Ovary (tissue), 7 donors: ENCODE measurements at regions not wholly inside any gene's neighbourhood (a gene's known extent, or its start where the extent isn't known, plus 50 kb on each side); places are given as distances from the start of the nearest gene placed in this dataset.

ENCODE experiments used
- DNase-seq, 5 donors: peaks; one replicate each; pipeline ENCODE4 v3.0.0-alpha.2; 2019 to 2020
- H3K27ac ChIP-seq, 2 donors: fragments of 200-600 bp; one replicate each; pipeline versions ENCODE4 v1.5.1 to v1.8.0; 2019 to 2022
- H3K27me3 ChIP-seq: fragments of 200-600 bp; one replicate; pipeline ENCODE4 v1.8.0; 2022
- H3K36me3 ChIP-seq: fragments of 200-600 bp; sonication (generic); one replicate; pipeline ENCODE4 v1.5.1; 2019
- H3K4me1 ChIP-seq: one replicate; pipeline ENCODE4 v1.8.1; 2013; ENCODE audit warnings: mild to moderate bottlenecking, moderate library complexity; ENCODE audit not compliant: insufficient read depth
- H3K4me3 ChIP-seq: fragments of 200-600 bp; sonication (generic); one replicate; pipeline ENCODE4 v1.5.1; 2017
- H3K9me3 ChIP-seq, 2 donors: fragments of 200-600 bp in 1 of 2; sonication (generic) in 1 of 2; one replicate each; pipeline versions ENCODE4 v1.5.1 to v1.8.1; 2013 to 2019; ENCODE audit warnings: mild to moderate bottlenecking in 1 of 2, moderate library complexity in 1 of 2
- EP300 ChIP-seq: sonication (generic); formaldehyde crosslinking; IDR thresholded peaks from one replicate; pipeline ENCODE4 v1.6.1; 2017; ENCODE audit warnings: antibody characterized with exemption
- POLR2A ChIP-seq: fragments of 450-650 bp; IDR thresholded peaks from one replicate; pipeline ENCODE4 v1.6.1; 2017; ENCODE audit warnings: antibody characterized with exemption, mild to moderate bottlenecking, moderate library complexity
- WGBS, 3 donors: extraction: QIAGEN DNeasy Blood & Tissue Kit in 1 of 3; methylation state at CpG; one replicate each; pipeline versions ENCODE4 v1.1.5 to v1.1.7; 2013 to 2017; 5-methylcytosine and 5-hydroxymethylcytosine counted together
- intact Hi-C, 4 donors: fragments of 100-400 bp; cut with DNase I; formaldehyde crosslinking; loops; one replicate each; pipeline versions ENCODE4 v1.11.0 to v1.15.1; 2022 to 2023
- TF ChIP-seq, protein P1 (sequence below), 3 donors: fragments of 450-650 bp in 2 of 3; fragments of 200-600 bp in 1 of 3; IDR thresholded peaks; one replicate each; pipeline versions ENCODE4 v1.5.1 to v1.8.0; 2016 to 2022; ENCODE audit warnings: antibody characterized with exemption in 3 of 3, mild to moderate bottlenecking in 1 of 3
- donor health status: DM: no; HTN: no; CAD: no; lungs with moderate emphysema.
- donor health status: DM: no; HTN: no; CAD: no.
- donor health status: Bipolar disorder and iron deficiency.
- donor health status: DM: no; HTN: no; CAD: no.
- donor health status: DM: yes; HTN: yes; CAD: no.

DNA sequence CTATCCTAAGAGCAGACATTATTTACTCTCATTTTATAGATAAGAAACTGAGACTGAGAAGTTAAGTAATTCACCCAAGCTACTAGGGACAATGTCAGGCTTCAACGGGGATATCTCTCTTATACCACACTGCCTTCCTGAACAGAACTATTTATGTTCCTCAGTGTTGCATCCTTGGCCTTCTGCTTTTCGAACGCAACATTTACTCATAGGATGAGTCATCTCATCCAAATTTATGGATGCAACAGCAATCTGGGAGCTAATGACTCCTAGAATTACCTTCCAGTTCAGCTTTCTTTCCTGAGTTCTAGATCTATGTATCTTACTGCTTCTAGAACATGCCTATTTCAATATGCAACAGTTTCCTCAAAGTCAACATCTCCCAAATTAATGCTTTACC is 103.6 kb upstream of the PAM start:
- Histone ChIP-seq H3K4me1 (no peaks in the 10 kb centered on the region), H3K9me3 (no peaks in the 10 kb centered on the region), H3K27me3 (no peaks in the 10 kb centered on the region), H3K4me3 (no peak overlapping the region), H3K27ac (no peak overlapping the region), H3K36me3 (no peaks in the 10 kb centered on the region)
- WGBS, 3 donors = 69 to 79% (median 75%) methylated on average over 3 of the region's 3 CpGs
- TF ChIP-seq POLR2A (no peak), EP300 (no peak)
- TF ChIP-seq, protein P1, sequence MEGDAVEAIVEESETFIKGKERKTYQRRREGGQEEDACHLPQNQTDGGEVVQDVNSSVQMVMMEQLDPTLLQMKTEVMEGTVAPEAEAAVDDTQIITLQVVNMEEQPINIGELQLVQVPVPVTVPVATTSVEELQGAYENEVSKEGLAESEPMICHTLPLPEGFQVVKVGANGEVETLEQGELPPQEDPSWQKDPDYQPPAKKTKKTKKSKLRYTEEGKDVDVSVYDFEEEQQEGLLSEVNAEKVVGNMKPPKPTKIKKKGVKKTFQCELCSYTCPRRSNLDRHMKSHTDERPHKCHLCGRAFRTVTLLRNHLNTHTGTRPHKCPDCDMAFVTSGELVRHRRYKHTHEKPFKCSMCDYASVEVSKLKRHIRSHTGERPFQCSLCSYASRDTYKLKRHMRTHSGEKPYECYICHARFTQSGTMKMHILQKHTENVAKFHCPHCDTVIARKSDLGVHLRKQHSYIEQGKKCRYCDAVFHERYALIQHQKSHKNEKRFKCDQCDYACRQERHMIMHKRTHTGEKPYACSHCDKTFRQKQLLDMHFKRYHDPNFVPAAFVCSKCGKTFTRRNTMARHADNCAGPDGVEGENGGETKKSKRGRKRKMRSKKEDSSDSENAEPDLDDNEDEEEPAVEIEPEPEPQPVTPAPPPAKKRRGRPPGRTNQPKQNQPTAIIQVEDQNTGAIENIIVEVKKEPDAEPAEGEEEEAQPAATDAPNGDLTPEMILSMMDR (IDR thresholded peaks at IDR 0.05) = no peak
- intact Hi-C loops = no loop called here
- no peak for DNase-seq

DNA sequence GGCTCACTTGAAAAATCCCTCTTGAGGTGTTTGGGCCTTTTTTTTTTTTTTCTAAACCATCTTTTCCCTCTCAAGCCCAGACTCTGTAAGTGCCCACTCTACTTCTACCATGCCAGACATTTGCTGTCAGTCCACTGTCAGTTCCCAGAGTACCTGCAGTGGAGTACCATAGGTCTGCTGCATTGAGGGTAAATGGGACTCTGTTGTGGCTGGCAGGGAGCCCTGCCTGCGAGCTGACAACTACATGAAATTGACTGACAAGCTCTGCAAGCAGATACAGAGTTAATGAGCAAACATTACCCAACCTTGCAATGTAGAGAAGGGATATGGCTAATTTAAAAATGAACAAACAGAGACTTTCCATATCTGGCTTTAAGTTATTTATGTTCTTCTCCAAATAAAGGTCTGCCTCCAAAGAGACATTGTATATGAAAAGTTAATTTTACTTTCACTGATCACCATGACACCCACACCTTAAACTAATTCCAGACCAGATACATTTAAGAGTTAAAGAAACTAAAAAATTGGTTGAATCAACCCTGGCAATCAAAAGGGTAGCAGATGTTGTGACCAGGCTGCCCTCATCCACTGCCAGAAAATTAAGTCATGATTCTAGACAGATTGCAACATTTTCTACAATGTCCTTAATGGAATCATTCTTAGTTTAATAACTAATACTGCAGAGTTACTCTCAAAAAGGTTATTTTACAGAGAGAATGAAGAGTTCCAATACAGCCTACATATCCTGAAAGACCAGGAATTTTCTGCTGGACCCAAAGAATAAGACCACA is 100.4 kb upstream of the PAM start:
- intact Hi-C loops = no loop called here
- 64 to 85% (median 77%) methylated on average over 1 of the region's 1 CpG for WGBS, 3 donors
- H3K36me3 ChIP-seq = no peaks in the 10 kb centered on the region
- H3K27me3 ChIP-seq = no peaks in the 10 kb centered on the region
- no peaks in the 10 kb centered on the region for H3K4me1 ChIP-seq
- DNase-seq = no peak
- H3K9me3 ChIP-seq = no peaks in the 10 kb centered on the region
- H3K27ac ChIP-seq = no peak overlapping the region
- no peak overlapping the region for H3K4me3 ChIP-seq
- no peak for TF ChIP-seq POLR2A
- TF ChIP-seq EP300 = no peak
- TF ChIP-seq, protein P1 (IDR thresholded peaks at IDR 0.05) = no peak

DNA sequence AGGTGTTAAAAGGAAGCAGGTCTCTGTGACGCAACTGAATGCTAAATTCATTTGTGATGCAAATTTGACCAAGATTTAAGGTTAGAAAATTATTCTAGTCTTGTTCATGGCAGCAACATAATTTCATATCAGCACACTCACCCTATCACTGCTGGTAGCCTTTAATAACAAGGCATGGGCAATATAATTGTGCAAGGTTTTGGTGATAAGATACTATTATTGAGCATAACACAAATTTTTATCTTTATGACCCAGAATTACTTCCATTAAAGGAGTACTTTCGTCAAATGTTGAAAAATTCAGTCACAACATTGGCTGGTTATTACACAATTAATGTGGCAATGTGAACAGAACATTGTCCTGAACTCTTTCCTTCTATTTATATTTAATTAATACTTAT is 96.0 kb upstream of the PAM start:
- H3K36me3 ChIP-seq = no peaks in the 10 kb centered on the region
- no peaks in the 10 kb centered on the region for H3K4me1 ChIP-seq
- intact Hi-C loops = no loop called here
- no peaks in the 10 kb centered on the region for H3K27me3 ChIP-seq
- H3K4me3 ChIP-seq = no peak overlapping the region
- TF ChIP-seq, protein P1 (IDR thresholded peaks at IDR 0.05) = no peak
- TF ChIP-seq EP300 (no peak), POLR2A (no peak)
- WGBS, 3 donors = 52 to 66% (median 58%) methylated on average over 2 of the region's 2 CpGs
- no peak for DNase-seq
- H3K27ac ChIP-seq = no peak overlapping the region
- no peaks in the 10 kb centered on the region for H3K9me3 ChIP-seq

DNA sequence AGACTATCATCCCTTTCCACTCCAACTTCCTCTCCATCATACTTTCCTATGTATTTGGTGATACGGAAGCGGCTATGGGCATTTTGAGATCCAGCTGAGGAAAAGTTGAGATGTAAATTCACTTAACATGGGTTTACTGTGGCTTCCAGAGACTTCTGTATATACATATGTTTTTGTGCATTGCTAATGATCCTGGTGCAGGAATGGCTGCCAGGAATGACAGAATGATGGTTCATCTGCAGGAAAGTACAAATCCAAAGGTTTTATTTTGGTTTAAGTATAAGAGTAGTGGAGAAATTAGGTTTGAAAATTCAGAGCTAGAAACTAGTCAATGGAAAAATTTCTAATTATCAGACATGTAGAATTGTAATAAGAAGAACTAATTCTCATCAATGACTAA is 95.0 kb upstream of the PAM start:
- Histone ChIP-seq H3K36me3 (no peaks in the 10 kb centered on the region), H3K4me1 (peaks cover 1% of the 10 kb centered on the region), H3K9me3 (no peaks in the 10 kb centered on the region), H3K27ac (no peak overlapping the region), H3K27me3 (no peaks in the 10 kb centered on the region), H3K4me3 (no peak overlapping the region)
- DNase-seq = no peak
- intact Hi-C loops = no loop called here
- WGBS, 3 donors = 95 to 99% (median 98%) methylated on average over 2 of the region's 2 CpGs
- TF ChIP-seq POLR2A = no peak
- TF ChIP-seq, protein P1 (IDR thresholded peaks at IDR 0.05) = no peak
- no peak for TF ChIP-seq EP300
